ENCODE measurements at regions not wholly inside any gene's neighbourhood (a gene's known extent, or its start where the extent isn't known, plus 50 kb on each side); places are given as distances from the start of the nearest gene placed in this dataset.

DNA sequence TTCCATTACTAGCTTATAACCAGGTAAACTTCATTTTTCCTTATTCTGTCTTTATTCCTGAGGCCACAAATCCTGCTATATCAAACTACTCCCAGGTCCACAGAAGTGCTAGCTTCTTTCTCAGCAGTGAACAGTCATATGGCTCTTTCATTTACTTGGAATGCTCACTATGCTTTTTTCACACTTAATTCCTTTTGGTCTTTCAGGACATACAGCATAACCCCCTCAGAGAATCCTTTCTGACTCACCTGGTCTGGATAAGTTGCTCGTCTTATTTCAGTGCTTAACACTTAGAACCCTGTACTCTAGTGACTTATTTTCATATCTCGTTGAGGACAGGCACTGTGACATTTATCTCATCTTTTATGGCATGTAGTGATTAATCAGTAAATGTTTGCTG, 325.0 kb upstream of the UBE2E3 start:
- no peak for TF ChIP-seq POLR2AphosphoS5 (IDR thresholded peaks at IDR 0.05)
- TF ChIP-seq, protein P1, sequence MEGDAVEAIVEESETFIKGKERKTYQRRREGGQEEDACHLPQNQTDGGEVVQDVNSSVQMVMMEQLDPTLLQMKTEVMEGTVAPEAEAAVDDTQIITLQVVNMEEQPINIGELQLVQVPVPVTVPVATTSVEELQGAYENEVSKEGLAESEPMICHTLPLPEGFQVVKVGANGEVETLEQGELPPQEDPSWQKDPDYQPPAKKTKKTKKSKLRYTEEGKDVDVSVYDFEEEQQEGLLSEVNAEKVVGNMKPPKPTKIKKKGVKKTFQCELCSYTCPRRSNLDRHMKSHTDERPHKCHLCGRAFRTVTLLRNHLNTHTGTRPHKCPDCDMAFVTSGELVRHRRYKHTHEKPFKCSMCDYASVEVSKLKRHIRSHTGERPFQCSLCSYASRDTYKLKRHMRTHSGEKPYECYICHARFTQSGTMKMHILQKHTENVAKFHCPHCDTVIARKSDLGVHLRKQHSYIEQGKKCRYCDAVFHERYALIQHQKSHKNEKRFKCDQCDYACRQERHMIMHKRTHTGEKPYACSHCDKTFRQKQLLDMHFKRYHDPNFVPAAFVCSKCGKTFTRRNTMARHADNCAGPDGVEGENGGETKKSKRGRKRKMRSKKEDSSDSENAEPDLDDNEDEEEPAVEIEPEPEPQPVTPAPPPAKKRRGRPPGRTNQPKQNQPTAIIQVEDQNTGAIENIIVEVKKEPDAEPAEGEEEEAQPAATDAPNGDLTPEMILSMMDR (IDR thresholded peaks at IDR 0.05) = no peak
- TF ChIP-seq POLR2A (IDR thresholded peaks at IDR 0.05) = no peak
